SK-N-SH (cell line): ENCODE measurements at regions not wholly inside any gene's neighbourhood (a gene's known extent, or its start where the extent isn't known, plus 50 kb on each side); places are given as distances from the start of the nearest gene placed in this dataset.
A peak's percentile ranks its signal among the peaks of the same experiment; 100 is the strongest.

ENCODE experiments used
- CHD2 ChIP-seq: fragments of 150-350 bp; IDR thresholded peaks from 2 replicates; pipeline ENCODE4 v1.6.1; 2018; ENCODE audit warnings: low read length; ENCODE audit not compliant: partially characterized antibody
- ELF1 ChIP-seq: IDR thresholded peaks from 2 replicates; pipeline ENCODE4 v1.4.0; 2012
- EZH2phosphoT487 ChIP-seq: fragments of 200-600 bp; sonication (generic); IDR thresholded peaks from 2 replicates; pipeline ENCODE4 v1.6.1; 2017; ENCODE audit warnings: low read depth, mixed run types, mild to moderate bottlenecking, antibody characterized with exemption, moderate library complexity, borderline replicate concordance
- FOSL2 ChIP-seq: IDR thresholded peaks from 2 replicates; pipeline ENCODE4 v1.4.0; 2012; ENCODE audit warnings: low read depth, mild to moderate bottlenecking, moderate library complexity, borderline replicate concordance
- GATA2 ChIP-seq: sonication (generic); formaldehyde crosslinking; IDR thresholded peaks from 2 replicates; pipeline ENCODE4 v1.5.0; 2020; ENCODE audit warnings: mild to moderate bottlenecking, missing genetic modification reagents
- MEF2A ChIP-seq: IDR thresholded peaks from 2 replicates; pipeline ENCODE4 v1.4.0; 2012; ENCODE audit warnings: low read depth, borderline replicate concordance
- MXI1 ChIP-seq: IDR thresholded peaks from 2 replicates; pipeline ENCODE4 v1.6.1; 2012; ENCODE audit warnings: mild to moderate bottlenecking, low read depth, low read length, improper control_type of control experiment
- POLR2AphosphoS5 ChIP-seq: IDR thresholded peaks from 2 replicates; pipeline ENCODE4 v1.6.1; 2012; ENCODE audit warnings: low read depth, low read length
- RAD21 ChIP-seq: IDR thresholded peaks from 2 replicates; pipeline ENCODE4 v1.6.1; 2012; ENCODE audit warnings: mild to moderate bottlenecking, low read length
- RXRA ChIP-seq: IDR thresholded peaks from 2 replicates; pipeline ENCODE4 v1.4.0; 2012; ENCODE audit warnings: low read depth, mild to moderate bottlenecking, borderline replicate concordance
- SIN3A ChIP-seq: IDR thresholded peaks from 2 replicates; pipeline ENCODE4 v1.6.1; 2012; ENCODE audit warnings: low read depth, mild to moderate bottlenecking, low read length, moderate library complexity, borderline replicate concordance
- SMC3 ChIP-seq: IDR thresholded peaks from 2 replicates; pipeline ENCODE4 v1.6.1; 2012; ENCODE audit warnings: low read depth, low read length, improper control_type of control experiment
- TEAD4 ChIP-seq: IDR thresholded peaks from 2 replicates; pipeline ENCODE4 v1.4.0; 2012; ENCODE audit warnings: mild to moderate bottlenecking, borderline replicate concordance; ENCODE audit not compliant: insufficient read depth
- YY1 ChIP-seq: IDR thresholded peaks from 2 replicates; pipeline ENCODE4 v1.4.0; 2012; ENCODE audit warnings: low read depth, mild to moderate bottlenecking
- TF ChIP-seq, protein P1 (sequence below): IDR thresholded peaks from 2 replicates; pipeline ENCODE4; 2012
- TF ChIP-seq, protein P2 (sequence below): fragments of 150-350 bp; IDR thresholded peaks from 2 replicates; pipeline ENCODE4 v1.6.1; 2017; ENCODE audit warnings: antibody characterized with exemption, low read length, low read depth, borderline replicate concordance
- TF ChIP-seq, protein P3 (sequence below): IDR thresholded peaks from 2 replicates; pipeline ENCODE4 v1.4.0; 2012; ENCODE audit warnings: low read depth
- TF ChIP-seq, protein P4 (sequence below): fragments of 150-350 bp; IDR thresholded peaks from 2 replicates; pipeline ENCODE4 v1.6.1; 2016; ENCODE audit warnings: mild to moderate bottlenecking, low read depth, low read length
- TF ChIP-seq, protein P5 (sequence below): IDR thresholded peaks from 2 replicates; pipeline ENCODE4 v1.4.0; 2012; ENCODE audit warnings: low read depth, borderline replicate concordance

DNA sequence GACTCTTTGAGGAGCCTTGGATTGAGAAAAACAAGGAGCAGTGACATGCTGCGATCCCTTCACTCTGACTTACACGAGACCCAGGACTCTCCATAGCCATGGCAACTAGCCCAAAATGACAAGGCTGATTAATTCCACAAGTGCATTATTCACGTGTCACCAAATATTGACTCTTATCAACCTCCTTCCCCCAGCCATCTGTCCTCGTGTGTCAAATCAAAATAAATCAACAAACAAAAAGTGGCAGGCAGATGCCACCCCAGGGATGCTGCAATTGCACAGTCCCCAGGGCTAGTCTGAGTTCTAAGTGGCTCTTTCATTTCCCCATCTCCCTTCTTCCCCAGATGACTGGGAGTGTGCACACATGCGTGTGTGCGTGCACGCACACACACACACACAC, 104.9 kb downstream of the AQP9 start (continued):
- no peak for TF ChIP-seq EZH2phosphoT487
- TF ChIP-seq, protein P1, sequence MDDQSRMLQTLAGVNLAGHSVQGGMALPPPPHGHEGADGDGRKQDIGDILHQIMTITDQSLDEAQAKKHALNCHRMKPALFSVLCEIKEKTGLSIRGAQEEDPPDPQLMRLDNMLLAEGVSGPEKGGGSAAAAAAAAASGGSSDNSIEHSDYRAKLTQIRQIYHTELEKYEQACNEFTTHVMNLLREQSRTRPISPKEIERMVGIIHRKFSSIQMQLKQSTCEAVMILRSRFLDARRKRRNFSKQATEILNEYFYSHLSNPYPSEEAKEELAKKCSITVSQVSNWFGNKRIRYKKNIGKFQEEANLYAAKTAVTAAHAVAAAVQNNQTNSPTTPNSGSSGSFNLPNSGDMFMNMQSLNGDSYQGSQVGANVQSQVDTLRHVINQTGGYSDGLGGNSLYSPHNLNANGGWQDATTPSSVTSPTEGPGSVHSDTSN = peak; percentile 33
- TF ChIP-seq POLR2AphosphoS5 = no peak
- TF ChIP-seq ELF1 = no peak
- TF ChIP-seq RXRA = no peak
- TF ChIP-seq, protein P2, sequence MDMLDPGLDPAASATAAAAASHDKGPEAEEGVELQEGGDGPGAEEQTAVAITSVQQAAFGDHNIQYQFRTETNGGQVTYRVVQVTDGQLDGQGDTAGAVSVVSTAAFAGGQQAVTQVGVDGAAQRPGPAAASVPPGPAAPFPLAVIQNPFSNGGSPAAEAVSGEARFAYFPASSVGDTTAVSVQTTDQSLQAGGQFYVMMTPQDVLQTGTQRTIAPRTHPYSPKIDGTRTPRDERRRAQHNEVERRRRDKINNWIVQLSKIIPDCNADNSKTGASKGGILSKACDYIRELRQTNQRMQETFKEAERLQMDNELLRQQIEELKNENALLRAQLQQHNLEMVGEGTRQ = no peak
- TF ChIP-seq, protein P3, sequence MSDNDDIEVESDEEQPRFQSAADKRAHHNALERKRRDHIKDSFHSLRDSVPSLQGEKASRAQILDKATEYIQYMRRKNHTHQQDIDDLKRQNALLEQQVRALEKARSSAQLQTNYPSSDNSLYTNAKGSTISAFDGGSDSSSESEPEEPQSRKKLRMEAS = no peak
- TF ChIP-seq YY1 = no peak
- TF ChIP-seq CHD2 = peak; percentile 65
- no peak for TF ChIP-seq SIN3A
- no peak for TF ChIP-seq TEAD4
- TF ChIP-seq, protein P4, sequence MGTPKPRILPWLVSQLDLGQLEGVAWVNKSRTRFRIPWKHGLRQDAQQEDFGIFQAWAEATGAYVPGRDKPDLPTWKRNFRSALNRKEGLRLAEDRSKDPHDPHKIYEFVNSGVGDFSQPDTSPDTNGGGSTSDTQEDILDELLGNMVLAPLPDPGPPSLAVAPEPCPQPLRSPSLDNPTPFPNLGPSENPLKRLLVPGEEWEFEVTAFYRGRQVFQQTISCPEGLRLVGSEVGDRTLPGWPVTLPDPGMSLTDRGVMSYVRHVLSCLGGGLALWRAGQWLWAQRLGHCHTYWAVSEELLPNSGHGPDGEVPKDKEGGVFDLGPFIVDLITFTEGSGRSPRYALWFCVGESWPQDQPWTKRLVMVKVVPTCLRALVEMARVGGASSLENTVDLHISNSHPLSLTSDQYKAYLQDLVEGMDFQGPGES = no peak
- no peak for TF ChIP-seq SMC3
- peak; percentile 60 for TF ChIP-seq MXI1
- TF ChIP-seq, protein P5, sequence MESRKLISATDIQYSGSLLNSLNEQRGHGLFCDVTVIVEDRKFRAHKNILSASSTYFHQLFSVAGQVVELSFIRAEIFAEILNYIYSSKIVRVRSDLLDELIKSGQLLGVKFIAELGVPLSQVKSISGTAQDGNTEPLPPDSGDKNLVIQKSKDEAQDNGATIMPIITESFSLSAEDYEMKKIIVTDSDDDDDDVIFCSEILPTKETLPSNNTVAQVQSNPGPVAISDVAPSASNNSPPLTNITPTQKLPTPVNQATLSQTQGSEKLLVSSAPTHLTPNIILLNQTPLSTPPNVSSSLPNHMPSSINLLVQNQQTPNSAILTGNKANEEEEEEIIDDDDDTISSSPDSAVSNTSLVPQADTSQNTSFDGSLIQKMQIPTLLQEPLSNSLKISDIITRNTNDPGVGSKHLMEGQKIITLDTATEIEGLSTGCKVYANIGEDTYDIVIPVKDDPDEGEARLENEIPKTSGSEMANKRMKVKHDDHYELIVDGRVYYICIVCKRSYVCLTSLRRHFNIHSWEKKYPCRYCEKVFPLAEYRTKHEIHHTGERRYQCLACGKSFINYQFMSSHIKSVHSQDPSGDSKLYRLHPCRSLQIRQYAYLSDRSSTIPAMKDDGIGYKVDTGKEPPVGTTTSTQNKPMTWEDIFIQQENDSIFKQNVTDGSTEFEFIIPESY = no peak
- TF ChIP-seq RAD21 = no peak
- TF ChIP-seq MEF2A = no peak
- TF ChIP-seq FOSL2 = no peak
- TF ChIP-seq GATA2 (CRISPR knock-in tag) = peak; percentile 84
